ENCODE measurements at regions not wholly inside any gene's neighbourhood (a gene's known extent, or its start where the extent isn't known, plus 50 kb on each side); places are given as distances from the start of the nearest gene placed in this dataset.
"Not testable (repeated sequence)": the region's sequence is repeated elsewhere in the genome, so short reads cannot be mapped to it uniquely, and the experiment has no call there.

DNA sequence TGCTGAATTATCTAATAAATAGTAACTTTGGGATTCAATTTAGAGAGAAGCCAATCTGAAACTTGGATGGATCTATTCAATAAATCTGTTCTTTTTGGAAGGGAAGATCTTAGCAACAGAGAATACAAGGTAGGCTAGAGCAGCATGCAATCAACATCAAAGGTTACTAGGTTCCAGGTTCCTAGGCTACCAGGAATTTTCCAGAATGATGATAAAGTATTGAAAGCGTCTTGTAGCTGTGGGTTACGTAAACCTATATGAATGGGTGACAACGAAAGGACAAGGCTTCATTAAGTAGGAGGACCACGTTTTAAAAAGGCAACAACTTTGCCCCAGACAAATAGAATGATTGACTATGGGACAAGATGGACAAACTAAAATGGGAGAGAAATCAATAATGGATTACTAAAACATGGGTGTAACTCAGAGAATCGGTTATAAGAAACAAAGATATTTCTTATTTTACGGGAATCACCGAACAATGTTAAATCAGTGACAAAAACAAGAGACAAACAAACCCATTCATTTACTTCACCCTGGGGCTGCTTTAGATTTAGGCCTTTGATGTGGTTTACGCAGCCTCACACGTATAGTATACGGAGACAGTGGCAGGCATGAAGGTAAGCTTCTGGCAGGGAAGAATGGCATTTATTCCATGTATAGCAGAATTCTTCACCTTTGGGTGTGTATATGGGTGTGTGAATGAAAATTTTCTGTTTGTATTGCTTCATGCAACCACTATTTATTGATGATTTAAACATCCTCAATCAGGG lies 732.6 kb upstream of the PABPC4L start:
- no peak for DNase-seq
- no peaks in the 10 kb centered on the region for H3K9me3 ChIP-seq
- H3K27ac ChIP-seq, result no peak overlapping the region
- WGBS, 3 donors, result 86 to 90% (median 88%) methylated on average over 10 of the region's 10 CpGs
- H3K36me3 ChIP-seq (ENCODE audit: insufficient read depth in 1 of 2, low read depth in 1 of 2), result no peaks in the 10 kb centered on the region
- H3K4me1 ChIP-seq, result no peaks in the 10 kb centered on the region
- no peak overlapping the region for H3K4me3 ChIP-seq
- ATAC-seq, result no peak
- H3K27me3 ChIP-seq (ENCODE audit: insufficient read depth in 3 of 3, low read length in 2 of 3), result no peaks in the 10 kb centered on the region
- intact Hi-C loops (cut with DNase I), result no loop called here
- TF ChIP-seq, protein P1, sequence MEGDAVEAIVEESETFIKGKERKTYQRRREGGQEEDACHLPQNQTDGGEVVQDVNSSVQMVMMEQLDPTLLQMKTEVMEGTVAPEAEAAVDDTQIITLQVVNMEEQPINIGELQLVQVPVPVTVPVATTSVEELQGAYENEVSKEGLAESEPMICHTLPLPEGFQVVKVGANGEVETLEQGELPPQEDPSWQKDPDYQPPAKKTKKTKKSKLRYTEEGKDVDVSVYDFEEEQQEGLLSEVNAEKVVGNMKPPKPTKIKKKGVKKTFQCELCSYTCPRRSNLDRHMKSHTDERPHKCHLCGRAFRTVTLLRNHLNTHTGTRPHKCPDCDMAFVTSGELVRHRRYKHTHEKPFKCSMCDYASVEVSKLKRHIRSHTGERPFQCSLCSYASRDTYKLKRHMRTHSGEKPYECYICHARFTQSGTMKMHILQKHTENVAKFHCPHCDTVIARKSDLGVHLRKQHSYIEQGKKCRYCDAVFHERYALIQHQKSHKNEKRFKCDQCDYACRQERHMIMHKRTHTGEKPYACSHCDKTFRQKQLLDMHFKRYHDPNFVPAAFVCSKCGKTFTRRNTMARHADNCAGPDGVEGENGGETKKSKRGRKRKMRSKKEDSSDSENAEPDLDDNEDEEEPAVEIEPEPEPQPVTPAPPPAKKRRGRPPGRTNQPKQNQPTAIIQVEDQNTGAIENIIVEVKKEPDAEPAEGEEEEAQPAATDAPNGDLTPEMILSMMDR (IDR thresholded peaks at IDR 0.05), result no peak

DNA sequence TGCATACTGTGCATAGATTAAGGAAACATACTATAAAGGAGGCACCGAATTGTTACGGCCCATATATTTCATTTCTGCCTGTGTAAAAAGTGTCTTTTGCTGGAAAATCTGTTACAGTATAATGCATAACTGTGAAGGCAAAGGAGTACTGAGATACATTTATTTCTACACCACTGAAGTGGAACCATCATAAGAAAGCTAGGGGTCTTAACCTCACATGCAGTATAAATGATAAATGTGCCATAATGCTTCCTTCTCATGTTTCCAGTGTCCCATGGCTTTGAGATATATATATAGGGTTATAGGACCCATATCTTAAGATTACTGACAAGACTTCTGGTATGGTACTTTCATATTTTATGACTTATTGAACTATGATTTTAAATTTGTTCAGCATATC lies 713.8 kb upstream of the PABPC4L start:
- Histone ChIP-seq H3K27me3 (ENCODE audit: insufficient read depth in 3 of 3, low read length in 2 of 3) (no peaks in the 10 kb centered on the region), H3K36me3 (ENCODE audit: insufficient read depth in 1 of 2, low read depth in 1 of 2) (no peaks in the 10 kb centered on the region), H3K9me3 (no peaks in the 10 kb centered on the region), H3K4me1 (no peaks in the 10 kb centered on the region), H3K27ac (no peak overlapping the region), H3K4me3 (no peak overlapping the region)
- TF ChIP-seq, protein P1 (IDR thresholded peaks at IDR 0.05), result no peak
- 75 to 84% (median 82%) methylated on average over 2 of the region's 2 CpGs for WGBS, 3 donors
- no peak for ATAC-seq
- intact Hi-C loops (cut with DNase I), result no loop called here
- DNase-seq, result no peak

DNA sequence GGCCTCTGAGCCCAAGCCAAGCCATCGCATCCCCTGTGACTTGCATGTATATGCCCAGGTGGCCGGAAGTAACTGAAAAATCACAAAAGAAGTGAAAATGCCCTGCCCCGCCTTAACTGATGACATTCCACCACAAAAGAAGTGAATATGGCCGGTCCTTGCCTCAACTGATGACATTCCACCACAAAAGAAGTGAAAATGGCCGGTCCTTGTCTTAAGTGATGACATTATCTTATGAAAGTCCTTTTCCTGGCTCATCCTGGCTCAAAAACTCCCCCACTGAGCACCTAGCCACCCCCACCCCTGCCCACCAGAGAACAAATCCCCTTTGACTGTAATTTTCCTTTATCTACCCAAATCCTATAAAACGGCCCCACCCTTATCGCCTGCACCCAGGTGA lies 712.7 kb upstream of the PABPC4L start:
- H3K9me3 ChIP-seq; H3K36me3 ChIP-seq (ENCODE audit: insufficient read depth in 1 of 2, low read depth in 1 of 2); intact Hi-C loops (cut with DNase I); ATAC-seq; H3K27ac ChIP-seq; H3K4me3 ChIP-seq; H3K4me1 ChIP-seq; H3K27me3 ChIP-seq (ENCODE audit: insufficient read depth in 3 of 3, low read length in 2 of 3); DNase-seq: not testable (repeated sequence)
- 85 to 87% (median 85%) methylated on average over 7 of the region's 7 CpGs for WGBS, 3 donors

DNA sequence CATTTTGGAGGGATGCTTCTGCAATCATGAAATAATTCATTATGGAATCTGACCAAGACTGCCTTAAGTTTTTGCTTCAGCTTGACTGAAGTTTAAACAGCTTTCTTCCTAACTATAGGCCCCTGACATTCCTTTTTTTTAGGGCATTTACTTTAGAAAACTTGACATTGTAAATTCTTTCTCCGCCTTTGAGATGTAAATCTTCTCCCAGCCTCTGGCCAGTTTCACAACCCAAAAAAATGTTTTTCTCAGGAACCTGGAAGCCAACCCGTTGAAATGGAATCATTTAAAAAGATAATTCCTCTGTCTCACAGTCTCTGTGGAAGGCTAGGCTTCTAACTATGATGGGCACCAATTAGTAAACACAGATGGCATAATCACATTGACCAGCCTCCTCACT lies 710.4 kb upstream of the PABPC4L start:
- Histone ChIP-seq H3K4me1 (no peaks in the 10 kb centered on the region), H3K4me3 (no peak overlapping the region), H3K9me3 (no peaks in the 10 kb centered on the region), H3K27me3 (ENCODE audit: insufficient read depth in 3 of 3, low read length in 2 of 3) (no peaks in the 10 kb centered on the region), H3K27ac (no peak overlapping the region), H3K36me3 (ENCODE audit: insufficient read depth in 1 of 2, low read depth in 1 of 2) (no peaks in the 10 kb centered on the region)
- intact Hi-C loops (cut with DNase I), result no loop called here
- ATAC-seq, result no peak
- no peak for DNase-seq
- 46 to 49% (median 48%) methylated on average over 2 of the region's 2 CpGs for WGBS, 3 donors
- TF ChIP-seq, protein P1 (IDR thresholded peaks at IDR 0.05), result no peak

DNA sequence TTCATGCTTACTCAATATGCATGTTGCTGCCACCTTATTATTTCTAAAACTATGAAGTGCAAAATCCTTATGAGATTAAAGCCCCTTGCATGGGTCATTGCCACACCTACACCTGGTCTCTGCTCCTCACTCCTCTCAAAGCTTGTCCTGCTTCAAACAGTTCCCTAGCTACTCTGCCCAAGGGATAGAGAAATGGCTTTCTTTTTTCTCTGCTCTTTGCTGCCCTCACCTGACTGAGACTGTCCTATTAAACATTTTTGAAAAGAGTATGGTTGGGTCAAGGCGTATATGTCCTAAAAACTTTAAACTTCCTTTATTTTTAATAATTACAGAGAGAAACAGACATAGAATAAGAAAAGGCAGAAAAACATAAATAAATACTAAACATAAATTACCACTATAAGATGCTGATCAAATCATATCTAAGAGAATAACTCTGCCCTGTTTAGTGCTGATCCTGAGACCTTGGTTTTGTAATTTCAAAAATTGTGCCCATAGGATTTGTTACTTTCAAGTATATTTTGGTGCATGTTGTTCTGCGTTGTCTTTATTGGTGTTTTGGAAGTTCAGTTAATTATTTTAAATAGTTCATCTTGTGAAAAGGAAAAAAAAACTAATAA lies 704.9 kb upstream of the PABPC4L start:
- ATAC-seq (no peak), DNase-seq (no peak)
- TF ChIP-seq, protein P1 (IDR thresholded peaks at IDR 0.05), result no peak
- H3K27me3 ChIP-seq (ENCODE audit: insufficient read depth in 3 of 3, low read length in 2 of 3), result no peaks in the 10 kb centered on the region
- H3K27ac ChIP-seq, result no peak overlapping the region
- no peaks in the 10 kb centered on the region for H3K9me3 ChIP-seq
- H3K4me3 ChIP-seq, result no peak overlapping the region
- 54 to 68% (median 61%) methylated on average over 2 of the region's 2 CpGs for WGBS, 3 donors
- H3K4me1 ChIP-seq, result no peaks in the 10 kb centered on the region
- intact Hi-C loops (cut with DNase I), result no loop called here
- H3K36me3 ChIP-seq (ENCODE audit: insufficient read depth in 1 of 2, low read depth in 1 of 2), result no peaks in the 10 kb centered on the region
